Gastrocnemius medialis (tissue), 4 donors: ENCODE measurements at regions not wholly inside any gene's neighbourhood (a gene's known extent, or its start where the extent isn't known, plus 50 kb on each side); places are given as distances from the start of the nearest gene placed in this dataset.

ENCODE experiments used
- ATAC-seq, 2 donors: fragments of 150-250 bp; one replicate each; pipeline ENCODE4 v1.9.1; 2016
- DNase-seq, 2 donors: peaks; one replicate each; pipeline ENCODE4 v3.0.0-alpha.2; 2019
- H3K27ac ChIP-seq, 4 donors: fragments of 200-600 bp; sonication (generic); 1 replicate in 1 of 4; 2 replicates in 3 of 4; pipeline ENCODE4 v1.5.1; 2016 to 2018; ENCODE audit warnings: mild to moderate bottlenecking in 2 of 4, moderate library complexity in 1 of 4
- H3K27me3 ChIP-seq, 3 donors: fragments of 200-600 bp; sonication (generic) in 2 of 3; 1 replicate in 1 of 3; 2 replicates in 2 of 3; pipeline versions ENCODE4 v1.5.1 to v1.6.0; 2016 to 2019; ENCODE audit warnings: mild to moderate bottlenecking in 1 of 3, moderate library complexity in 1 of 3
- H3K36me3 ChIP-seq, 2 donors: fragments of 200-600 bp; sonication (generic) in 1 of 2; one replicate each; pipeline ENCODE4 v1.5.1; 2017 to 2018
- H3K4me1 ChIP-seq, 2 donors: fragments of 200-600 bp; sonication (generic) in 1 of 2; one replicate each; pipeline ENCODE4 v1.5.1; 2016 to 2017; ENCODE audit warnings: mild to moderate bottlenecking in 2 of 2
- H3K4me3 ChIP-seq, 4 donors: fragments of 200-600 bp; sonication (generic) in 3 of 4; 1 replicate in 1 of 4; 2 replicates in 3 of 4; pipeline ENCODE4 v1.5.1; 2016 to 2019; ENCODE audit warnings: mild to moderate bottlenecking in 2 of 4
- H3K9me3 ChIP-seq, 3 donors: fragments of 200-600 bp; sonication (generic) in 2 of 3; 1 replicate in 1 of 3; 2 replicates in 2 of 3; pipeline ENCODE4 v1.5.1; 2016 to 2019
- POLR2A ChIP-seq, 2 donors: fragments of 450-650 bp; IDR thresholded peaks; one replicate each; pipeline ENCODE4 v1.6.1; 2017; ENCODE audit warnings: antibody characterized with exemption in 2 of 2, mild to moderate bottlenecking in 2 of 2, moderate library complexity in 2 of 2
- in situ Hi-C, 4 donors: fragments of 200-750 bp; cut with MboI; loops; one replicate each; pipeline versions ENCODE4 v1.15.0 to v1.8.0; 2017; ENCODE audit warnings: low sequenced_read_pairs in 4 of 4
- intact Hi-C: fragments of 100-400 bp; cut with DNase I; formaldehyde crosslinking; loops from one replicate; pipeline ENCODE4 v1.15.1; 2023; ENCODE audit warnings: low total_unique reads
- TF ChIP-seq, protein P1 (sequence below), 5 experiments: fragments of 450-650 bp in 3 of 5; fragments of 200-600 bp in 2 of 5; sonication (generic) in 2 of 5; IDR thresholded peaks in 4 of 5; conservative IDR thresholded peaks in 1 of 5; 1 replicate in 4 of 5; 2 replicates in 1 of 5; pipeline ENCODE4 v1.5.1; 2016 to 2019; ENCODE audit warnings: antibody characterized with exemption in 5 of 5, mild to moderate bottlenecking in 3 of 5, moderate library complexity in 3 of 5

DNA sequence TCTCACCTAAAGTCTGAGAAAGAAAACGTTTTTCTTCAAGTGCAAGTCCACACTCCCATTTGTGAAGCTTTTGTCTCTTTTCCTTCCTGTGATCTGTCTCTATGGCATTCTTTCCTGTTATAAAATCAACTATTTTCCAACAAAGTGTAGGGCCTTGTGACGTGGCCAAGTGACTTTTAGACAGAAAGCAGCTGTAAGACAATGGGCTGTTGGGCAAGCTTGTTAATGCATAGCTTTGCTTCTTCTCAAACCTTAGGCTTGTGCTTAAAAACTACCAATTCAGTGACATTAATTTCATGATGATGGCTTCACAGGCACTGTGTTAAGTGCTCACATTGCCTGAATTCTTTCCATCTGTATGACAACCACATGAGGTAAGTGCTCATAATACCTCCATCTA, 83.5 kb downstream of the VCY1B start:
- H3K4me1 ChIP-seq: no peaks in the 10 kb centered on the region
- H3K9me3 ChIP-seq: no peaks in the 10 kb centered on the region
- DNase-seq (no peak), ATAC-seq (no peak)
- in situ Hi-C loops (no loop called here), intact Hi-C loops (no loop called here)
- no peaks in the 10 kb centered on the region for H3K36me3 ChIP-seq
- H3K27ac ChIP-seq: no peak overlapping the region
- H3K27me3 ChIP-seq: no peaks in the 10 kb centered on the region
- no peak for TF ChIP-seq POLR2A (IDR thresholded peaks at IDR 0.05)
- TF ChIP-seq, protein P1, sequence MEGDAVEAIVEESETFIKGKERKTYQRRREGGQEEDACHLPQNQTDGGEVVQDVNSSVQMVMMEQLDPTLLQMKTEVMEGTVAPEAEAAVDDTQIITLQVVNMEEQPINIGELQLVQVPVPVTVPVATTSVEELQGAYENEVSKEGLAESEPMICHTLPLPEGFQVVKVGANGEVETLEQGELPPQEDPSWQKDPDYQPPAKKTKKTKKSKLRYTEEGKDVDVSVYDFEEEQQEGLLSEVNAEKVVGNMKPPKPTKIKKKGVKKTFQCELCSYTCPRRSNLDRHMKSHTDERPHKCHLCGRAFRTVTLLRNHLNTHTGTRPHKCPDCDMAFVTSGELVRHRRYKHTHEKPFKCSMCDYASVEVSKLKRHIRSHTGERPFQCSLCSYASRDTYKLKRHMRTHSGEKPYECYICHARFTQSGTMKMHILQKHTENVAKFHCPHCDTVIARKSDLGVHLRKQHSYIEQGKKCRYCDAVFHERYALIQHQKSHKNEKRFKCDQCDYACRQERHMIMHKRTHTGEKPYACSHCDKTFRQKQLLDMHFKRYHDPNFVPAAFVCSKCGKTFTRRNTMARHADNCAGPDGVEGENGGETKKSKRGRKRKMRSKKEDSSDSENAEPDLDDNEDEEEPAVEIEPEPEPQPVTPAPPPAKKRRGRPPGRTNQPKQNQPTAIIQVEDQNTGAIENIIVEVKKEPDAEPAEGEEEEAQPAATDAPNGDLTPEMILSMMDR (IDR thresholded peaks at IDR 0.05 in 4 of 5, conservative IDR thresholded peaks at IDR 0.05 in 1 of 5): no peak
- no peak overlapping the region for H3K4me3 ChIP-seq

DNA sequence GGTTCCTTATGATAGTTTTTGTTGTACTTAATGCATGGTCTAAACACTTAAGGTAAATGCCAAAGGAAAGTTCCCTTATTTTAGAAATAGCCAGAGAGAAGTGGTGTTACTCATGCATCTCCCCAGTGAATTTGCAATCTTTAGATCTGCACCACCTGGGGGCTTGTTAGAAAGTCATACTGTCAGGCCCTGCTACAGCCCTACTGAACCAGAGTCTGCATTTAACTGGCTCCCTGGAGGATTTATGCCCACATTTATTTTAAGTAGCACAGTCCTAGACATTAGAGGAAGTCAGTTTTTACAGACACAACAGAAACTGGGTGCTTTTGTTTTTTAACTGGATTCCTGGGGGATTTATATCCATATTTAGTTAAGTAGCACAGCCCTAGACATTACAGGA, 89.6 kb downstream of the VCY1B start:
- Histone ChIP-seq H3K27ac (no peak overlapping the region), H3K36me3 (no peaks in the 10 kb centered on the region), H3K9me3 (no peaks in the 10 kb centered on the region), H3K4me1 (no peaks in the 10 kb centered on the region), H3K4me3 (no peak overlapping the region), H3K27me3 (no peaks in the 10 kb centered on the region)
- ATAC-seq (no peak), DNase-seq (no peak)
- intact Hi-C loops: no loop called here
- in situ Hi-C loops: no loop called here
- TF ChIP-seq, protein P1 (IDR thresholded peaks at IDR 0.05 in 4 of 5, conservative IDR thresholded peaks at IDR 0.05 in 1 of 5): no peak
- TF ChIP-seq POLR2A (IDR thresholded peaks at IDR 0.05): no peak

DNA sequence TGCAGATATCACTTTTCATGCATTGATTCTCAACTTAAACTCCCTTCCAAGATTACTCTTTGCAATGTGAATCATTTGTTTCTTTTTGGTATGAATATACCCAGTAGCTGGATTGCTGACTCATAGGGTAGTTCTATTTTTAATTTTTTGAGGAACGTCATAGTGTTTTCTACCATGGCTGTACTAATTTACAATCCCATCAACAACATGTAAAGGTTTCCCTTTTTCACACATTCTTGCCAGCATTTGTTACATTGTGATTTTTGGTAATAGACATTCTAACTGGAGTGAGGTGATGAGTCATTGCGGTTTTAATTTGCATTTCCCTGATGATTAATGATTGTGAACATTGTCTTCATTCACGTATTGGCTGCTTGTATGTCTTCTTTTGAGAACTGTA, 126.7 kb downstream of the VCY1B start:
- H3K4me1 ChIP-seq: no peaks in the 10 kb centered on the region
- no peaks in the 10 kb centered on the region for H3K9me3 ChIP-seq
- H3K36me3 ChIP-seq: no peaks in the 10 kb centered on the region
- no peaks in the 10 kb centered on the region for H3K27me3 ChIP-seq
- no peak overlapping the region for H3K4me3 ChIP-seq
- H3K27ac ChIP-seq: no peak overlapping the region
- DNase-seq (no peak), ATAC-seq (no peak)
- TF ChIP-seq, protein P1 (IDR thresholded peaks at IDR 0.05 in 4 of 5, conservative IDR thresholded peaks at IDR 0.05 in 1 of 5): no peak
- TF ChIP-seq POLR2A (IDR thresholded peaks at IDR 0.05): no peak
- in situ Hi-C loops (no loop called here), intact Hi-C loops (no loop called here)

DNA sequence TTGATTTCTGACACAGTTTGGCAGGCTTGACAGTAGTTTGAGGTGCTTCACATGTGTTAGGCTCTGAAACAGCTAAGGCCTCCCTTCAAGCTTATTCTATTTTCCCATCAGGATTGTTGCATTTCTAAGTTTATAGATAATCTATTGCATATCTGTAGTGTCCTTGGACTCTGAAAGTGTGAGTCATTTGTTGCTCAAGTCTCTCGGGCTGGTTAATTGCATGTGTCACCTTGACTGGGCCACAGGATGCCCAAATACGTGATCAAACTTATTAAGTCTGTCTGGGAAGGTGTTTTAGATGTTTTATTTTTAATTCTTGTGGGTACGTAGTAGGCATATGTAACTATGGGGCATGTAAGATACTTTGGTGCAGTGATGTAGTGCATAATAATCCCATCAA, 166.0 kb downstream of the VCY1B start:
- Histone ChIP-seq H3K4me3 (no peak overlapping the region), H3K9me3 (no peaks in the 10 kb centered on the region), H3K36me3 (no peaks in the 10 kb centered on the region), H3K4me1 (no peaks in the 10 kb centered on the region), H3K27ac (no peak overlapping the region), H3K27me3 (no peaks in the 10 kb centered on the region)
- ATAC-seq: no peak
- in situ Hi-C loops: no loop called here
- no peak for TF ChIP-seq POLR2A (IDR thresholded peaks at IDR 0.05)
- TF ChIP-seq, protein P1 (IDR thresholded peaks at IDR 0.05 in 4 of 5, conservative IDR thresholded peaks at IDR 0.05 in 1 of 5): no peak
- DNase-seq: no peak
- intact Hi-C loops: no loop called here

DNA sequence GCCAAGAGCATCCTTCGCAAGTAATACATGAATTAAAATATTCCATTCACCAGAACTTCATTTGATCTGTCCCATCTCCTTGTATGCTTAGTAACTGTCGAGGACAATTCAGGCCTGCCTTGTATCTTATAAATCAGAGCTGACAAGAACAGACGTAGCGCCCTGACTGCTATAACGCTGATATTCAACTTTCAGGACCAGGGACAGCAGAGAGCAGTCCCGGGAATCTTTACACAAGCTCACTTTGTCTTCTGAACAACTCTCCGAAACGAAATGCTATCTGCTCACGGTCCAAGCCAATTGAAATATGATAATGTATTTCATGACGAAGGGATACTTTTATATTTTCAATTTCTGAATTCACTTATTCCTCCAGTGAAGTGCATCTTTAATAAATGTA, 175.7 kb downstream of the VCY1B start:
- H3K36me3 ChIP-seq: no peaks in the 10 kb centered on the region
- in situ Hi-C loops: no loop called here
- no peaks in the 10 kb centered on the region for H3K4me1 ChIP-seq
- no peak overlapping the region for H3K4me3 ChIP-seq
- no peaks in the 10 kb centered on the region for H3K27me3 ChIP-seq
- no peak for ATAC-seq
- H3K9me3 ChIP-seq: no peaks in the 10 kb centered on the region
- H3K27ac ChIP-seq: no peak overlapping the region
- no peak for DNase-seq
- TF ChIP-seq POLR2A (IDR thresholded peaks at IDR 0.05): no peak
- TF ChIP-seq, protein P1 (IDR thresholded peaks at IDR 0.05 in 4 of 5, conservative IDR thresholded peaks at IDR 0.05 in 1 of 5): no peak
- intact Hi-C loops: no loop called here
